H9 (cell line): ENCODE measurements at regions not wholly inside any gene's neighbourhood (a gene's known extent, or its start where the extent isn't known, plus 50 kb on each side); places are given as distances from the start of the nearest gene placed in this dataset.

ENCODE experiments used
- DNase-seq: peaks from one replicate; pipeline ENCODE4 v3.0.0-alpha.2; 2017
- H2AFZ ChIP-seq: one replicate; pipeline ENCODE4 v1.6.1; 2013; ENCODE audit warnings: mild to moderate bottlenecking, low read length, control low read depth, moderate library complexity
- H2AK5ac ChIP-seq: 2 replicates; pipeline ENCODE4 v1.6.1; 2013; ENCODE audit warnings: low read length, control low read depth, mixed read lengths; ENCODE audit not compliant: insufficient read length
- H2BK120ac ChIP-seq: one replicate; pipeline ENCODE4 v1.6.1; 2013; ENCODE audit warnings: low read depth, mild to moderate bottlenecking, low read length, control low read depth, inconsistent platforms; ENCODE audit not compliant: poor library complexity, severe bottlenecking
- H2BK12ac ChIP-seq: 2 replicates; pipeline ENCODE4 v1.6.1; 2013; ENCODE audit warnings: low read length, control low read depth, mixed read lengths, low read depth; ENCODE audit not compliant: insufficient read length
- H2BK15ac ChIP-seq: 2 replicates; pipeline ENCODE4 v1.6.1; 2013; ENCODE audit warnings: low read depth, low read length, control low read depth
- H2BK20ac ChIP-seq: one replicate; pipeline ENCODE4 v1.6.1; 2013; ENCODE audit warnings: low read depth, mild to moderate bottlenecking, low read length, control low read depth, inconsistent platforms; ENCODE audit not compliant: poor library complexity, severe bottlenecking
- H2BK5ac ChIP-seq: 2 replicates; pipeline ENCODE4 v1.6.1; 2013; ENCODE audit warnings: low read length, control low read depth, mixed read lengths; ENCODE audit not compliant: insufficient read length
- H3K14ac ChIP-seq: 2 replicates; pipeline ENCODE4 v1.6.1; 2013; ENCODE audit warnings: low read length, control low read depth; ENCODE audit not compliant: insufficient read depth
- H3K18ac ChIP-seq: 2 replicates; pipeline ENCODE4 v1.6.1; 2013; ENCODE audit warnings: low read depth, mild to moderate bottlenecking, mixed read lengths, low read length, control low read depth; ENCODE audit not compliant: insufficient read length
- H3K23ac ChIP-seq: 2 replicates; pipeline ENCODE4 v1.6.1; 2013; ENCODE audit warnings: low read length, control low read depth, mixed read lengths, low read depth; ENCODE audit not compliant: insufficient read length
- H3K23me2 ChIP-seq: 2 replicates; pipeline ENCODE4 v1.6.1; 2013; ENCODE audit warnings: low read depth, mild to moderate bottlenecking, mixed read lengths, low read length, control low read depth; ENCODE audit not compliant: insufficient read length, poor library complexity, severe bottlenecking
- H3K27ac ChIP-seq: 2 replicates; pipeline ENCODE4 v1.5.1; 2013; ENCODE audit warnings: low read length, control low read depth, mixed read lengths, low read depth; ENCODE audit not compliant: insufficient read length
- H3K27me3 ChIP-seq: 2 replicates; pipeline ENCODE4 v1.6.1; 2013; ENCODE audit warnings: low read length, control low read depth, inconsistent platforms; ENCODE audit not compliant: insufficient read depth
- H3K4ac ChIP-seq: 2 replicates; pipeline ENCODE4 v1.6.1; 2013; ENCODE audit warnings: low read depth, mild to moderate bottlenecking, control low read depth, inconsistent platforms, low read length, moderate library complexity
- H3K4me1 ChIP-seq: 2 replicates; pipeline ENCODE4 v1.6.1; 2013; ENCODE audit warnings: low read length, control low read depth, inconsistent platforms; ENCODE audit not compliant: insufficient read depth
- H3K4me2 ChIP-seq: 2 replicates; pipeline ENCODE4 v1.6.1; 2013; ENCODE audit warnings: low read length, control low read depth, mixed read lengths; ENCODE audit not compliant: insufficient read length, insufficient read depth
- H3K56ac ChIP-seq: 2 replicates; pipeline ENCODE4 v1.6.1; 2013; ENCODE audit warnings: low read depth, mild to moderate bottlenecking, mixed read lengths, low read length, control low read depth; ENCODE audit not compliant: insufficient read length
- H3K79me1 ChIP-seq: 2 replicates; pipeline ENCODE4 v1.6.1; 2013; ENCODE audit warnings: low read depth, mild to moderate bottlenecking, moderate library complexity, low read length, control low read depth, inconsistent platforms; ENCODE audit not compliant: insufficient read depth, poor library complexity, severe bottlenecking
- H3K79me2 ChIP-seq: 2 replicates; pipeline ENCODE4 v1.6.1; 2013; ENCODE audit warnings: low read length, control low read depth, inconsistent platforms; ENCODE audit not compliant: insufficient read depth
- H3K9ac ChIP-seq: 2 replicates; pipeline ENCODE4 v1.6.1; 2013; ENCODE audit warnings: low read length, control low read depth, mixed read lengths; ENCODE audit not compliant: insufficient read length; ENCODE audit errors: extremely low read depth
- H3K9me3 ChIP-seq: one replicate; pipeline ENCODE4 v1.6.1; 2013; ENCODE audit warnings: low read depth, low read length, inconsistent platforms; ENCODE audit not compliant: control insufficient read depth
- H3T11ph ChIP-seq: one replicate; pipeline ENCODE4 v1.6.1; 2013; ENCODE audit warnings: mild to moderate bottlenecking, low read length, control low read depth, inconsistent platforms
- H4K20me1 ChIP-seq: one replicate; pipeline ENCODE4 v1.6.1; 2013; ENCODE audit not compliant: control insufficient read depth, insufficient read length, insufficient read depth
- H4K5ac ChIP-seq: 2 replicates; pipeline ENCODE4 v1.6.1; 2013; ENCODE audit warnings: low read depth, mild to moderate bottlenecking, mixed read lengths, low read length, control low read depth; ENCODE audit not compliant: insufficient read length
- H4K8ac ChIP-seq: replicated peaks from 2 replicates; pipeline ENCODE4 v1.6.1; 2013; ENCODE audit warnings: low read length, control low read depth, mixed read lengths, low read depth; ENCODE audit not compliant: insufficient read length
- H4K91ac ChIP-seq: 2 replicates; pipeline ENCODE4 v1.6.1; 2013; ENCODE audit warnings: low read depth, mild to moderate bottlenecking, moderate library complexity, mixed read lengths, low read length, control low read depth; ENCODE audit not compliant: insufficient read length
- H3K27ac Mint-ChIP-seq, 3 experiments: 2 replicates in 2 of 3; 3 replicates in 1 of 3; pipeline ENCODE4 v1.8.0; 2020 to 2021; ENCODE audit warnings: mixed read lengths in 3 of 3, mild to moderate bottlenecking in 1 of 3, moderate library complexity in 1 of 3
- H3K27me3 Mint-ChIP-seq: 2 replicates; pipeline ENCODE4 v1.8.0; 2021; ENCODE audit warnings: low read depth, mild to moderate bottlenecking, moderate library complexity, mixed read lengths
- H3K36me3 Mint-ChIP-seq, 3 experiments: 2 replicates in 2 of 3; 3 replicates in 1 of 3; pipeline ENCODE4 v1.8.0; 2020 to 2021; ENCODE audit warnings: low read depth in 3 of 3, mixed read lengths in 3 of 3; ENCODE audit not compliant: insufficient read depth in 1 of 3
- H3K4me1 Mint-ChIP-seq, 2 experiments: 2 replicates each; pipeline ENCODE4 v1.8.0; 2020; ENCODE audit warnings: mixed read lengths in 2 of 2
- H3K4me3 Mint-ChIP-seq, 2 experiments: 2 replicates in 1 of 2; 3 replicates in 1 of 2; pipeline ENCODE4 v1.8.0; 2020 to 2021; ENCODE audit warnings: mild to moderate bottlenecking in 2 of 2, mixed read lengths in 2 of 2, moderate library complexity in 1 of 2
- H3K9me3 Mint-ChIP-seq, 2 experiments: 2 replicates in 1 of 2; 3 replicates in 1 of 2; pipeline ENCODE4 v1.8.0; 2020; ENCODE audit warnings: mild to moderate bottlenecking in 2 of 2, mixed read lengths in 2 of 2, moderate library complexity in 1 of 2
- WGBS: extraction: QIAGEN DNeasy Blood & Tissue Kit; methylation state at CpG from one replicate; pipeline ENCODE4 v1.1.7; 2013; ENCODE audit warnings: missing lambda C conversion rate, low lambda C conversion rate, mixed read lengths; ENCODE audit not compliant: insufficient read length; ENCODE audit errors: extremely low coverage; 5-methylcytosine and 5-hydroxymethylcytosine counted together
- TF ChIP-seq, protein P1 (sequence below): fragments of 200-600 bp; sonication (generic); conservative IDR thresholded peaks from 3 replicates; pipeline ENCODE4 v1.8.0; 2021; ENCODE audit warnings: antibody characterized with exemption, mild to moderate bottlenecking

DNA sequence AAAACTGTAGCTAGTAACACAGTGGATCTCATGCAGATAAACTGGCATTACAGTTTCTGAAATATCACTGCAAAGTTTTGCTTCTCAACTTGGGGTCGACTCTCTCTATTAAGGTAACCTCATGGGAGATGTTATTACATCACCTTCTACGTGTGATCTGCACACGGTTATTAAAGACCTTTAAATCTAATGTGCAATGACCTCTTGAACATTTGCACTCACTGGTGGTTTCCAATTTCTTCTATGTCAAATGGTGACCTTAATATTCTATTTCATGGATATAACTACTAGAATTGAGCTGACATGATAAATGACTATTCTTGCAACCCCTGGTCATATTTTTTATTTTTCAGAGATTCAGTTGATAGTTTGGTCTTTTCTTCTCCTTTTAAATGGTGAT is 191.3 kb downstream of the PPP1R3A start:
- DNase-seq = no peak
- Histone ChIP-seq H3T11ph (no peak overlapping the region), H3K14ac (no peak overlapping the region), H2AFZ (no peak overlapping the region), H3K79me2 (no peaks in the 10 kb centered on the region), H2BK5ac (no peak overlapping the region), H2BK20ac (no peak overlapping the region), H3K23me2 (no peaks in the 10 kb centered on the region), H3K4me1 (no peaks in the 10 kb centered on the region), H2BK120ac (no peak overlapping the region), H3K4me2 (no peak overlapping the region), H2BK12ac (no peak overlapping the region), H3K56ac (no peak overlapping the region), H3K4ac (no peak overlapping the region), H4K91ac (no peak overlapping the region), H3K18ac (no peak overlapping the region), H2AK5ac (no peak overlapping the region), H4K20me1 (no peaks in the 10 kb centered on the region), H3K27ac (no peak overlapping the region), H3K27me3 (no peaks in the 10 kb centered on the region), H3K79me1 (no peaks in the 10 kb centered on the region), H2BK15ac (no peak overlapping the region), H4K8ac (no peak overlapping the region), H3K9me3 (no peaks in the 10 kb centered on the region), H4K5ac (no peak overlapping the region), H3K9ac (no peak overlapping the region), H3K23ac (no peak overlapping the region)
- TF ChIP-seq, protein P1, sequence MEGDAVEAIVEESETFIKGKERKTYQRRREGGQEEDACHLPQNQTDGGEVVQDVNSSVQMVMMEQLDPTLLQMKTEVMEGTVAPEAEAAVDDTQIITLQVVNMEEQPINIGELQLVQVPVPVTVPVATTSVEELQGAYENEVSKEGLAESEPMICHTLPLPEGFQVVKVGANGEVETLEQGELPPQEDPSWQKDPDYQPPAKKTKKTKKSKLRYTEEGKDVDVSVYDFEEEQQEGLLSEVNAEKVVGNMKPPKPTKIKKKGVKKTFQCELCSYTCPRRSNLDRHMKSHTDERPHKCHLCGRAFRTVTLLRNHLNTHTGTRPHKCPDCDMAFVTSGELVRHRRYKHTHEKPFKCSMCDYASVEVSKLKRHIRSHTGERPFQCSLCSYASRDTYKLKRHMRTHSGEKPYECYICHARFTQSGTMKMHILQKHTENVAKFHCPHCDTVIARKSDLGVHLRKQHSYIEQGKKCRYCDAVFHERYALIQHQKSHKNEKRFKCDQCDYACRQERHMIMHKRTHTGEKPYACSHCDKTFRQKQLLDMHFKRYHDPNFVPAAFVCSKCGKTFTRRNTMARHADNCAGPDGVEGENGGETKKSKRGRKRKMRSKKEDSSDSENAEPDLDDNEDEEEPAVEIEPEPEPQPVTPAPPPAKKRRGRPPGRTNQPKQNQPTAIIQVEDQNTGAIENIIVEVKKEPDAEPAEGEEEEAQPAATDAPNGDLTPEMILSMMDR = no peak
- no CpG with 5 or more reads among the region's 3 CpGs for WGBS
- H3K4me3 Mint-ChIP-seq = no peak overlapping the region
- H3K4me1 Mint-ChIP-seq = no peaks in the 10 kb centered on the region
- H3K27ac Mint-ChIP-seq = no peak overlapping the region
- H3K9me3 Mint-ChIP-seq = no peaks in the 10 kb centered on the region
- H3K27me3 Mint-ChIP-seq = no peaks in the 10 kb centered on the region
- no peaks in the 10 kb centered on the region for H3K36me3 Mint-ChIP-seq
